Activated CD4-positive, alpha-beta T cell treated with anti-CD3 and anti-CD28 coated beads, Interleukin-2, amount 10 ng/mL, durations not matched to agents 7 days and 5 days (primary cell): ENCODE measurements at regions not wholly inside any gene's neighbourhood (a gene's known extent, or its start where the extent isn't known, plus 50 kb on each side); places are given as distances from the start of the nearest gene placed in this dataset.
"Not testable (repeated sequence)": the region's sequence is repeated elsewhere in the genome, so short reads cannot be mapped to it uniquely, and the experiment has no call there.

ENCODE experiments used
- CTCF ChIA-PET: fragments of 350-600 bp; sonication (Branson Sonifier 250); formaldehyde crosslinking; loops from one replicate; lab custom pipeline; 2021; ENCODE audit warnings: antibody characterized with exemption; lab: Charles Lee
- POLR2A ChIA-PET: fragments of 350-600 bp; sonication (Branson Sonifier 250); formaldehyde crosslinking; loops from one replicate; lab custom pipeline; 2021; ENCODE audit warnings: antibody characterized with exemption; lab: Charles Lee
- DNase-seq: peaks from one replicate; pipeline ENCODE4 v3.0.0-alpha.2; 2020
- H3K27ac Mint-ChIP-seq: one replicate; pipeline ENCODE4 v1.8.0; 2021; ENCODE audit warnings: mild to moderate bottlenecking, moderate library complexity, mixed read lengths
- H3K27me3 Mint-ChIP-seq: one replicate; pipeline ENCODE4 v1.8.0; 2021; ENCODE audit warnings: mixed read lengths
- H3K36me3 Mint-ChIP-seq: one replicate; pipeline ENCODE4 v1.8.0; 2021; ENCODE audit warnings: low read depth, mixed read lengths
- H3K4me1 Mint-ChIP-seq: one replicate; pipeline ENCODE4 v1.8.0; 2021; ENCODE audit warnings: mixed read lengths
- H3K4me3 Mint-ChIP-seq: one replicate; pipeline ENCODE4 v1.8.0; 2021; ENCODE audit warnings: mild to moderate bottlenecking, moderate library complexity, mixed read lengths
- H3K9me3 Mint-ChIP-seq: one replicate; pipeline ENCODE4 v1.8.0; 2021; ENCODE audit warnings: mixed read lengths

DNA sequence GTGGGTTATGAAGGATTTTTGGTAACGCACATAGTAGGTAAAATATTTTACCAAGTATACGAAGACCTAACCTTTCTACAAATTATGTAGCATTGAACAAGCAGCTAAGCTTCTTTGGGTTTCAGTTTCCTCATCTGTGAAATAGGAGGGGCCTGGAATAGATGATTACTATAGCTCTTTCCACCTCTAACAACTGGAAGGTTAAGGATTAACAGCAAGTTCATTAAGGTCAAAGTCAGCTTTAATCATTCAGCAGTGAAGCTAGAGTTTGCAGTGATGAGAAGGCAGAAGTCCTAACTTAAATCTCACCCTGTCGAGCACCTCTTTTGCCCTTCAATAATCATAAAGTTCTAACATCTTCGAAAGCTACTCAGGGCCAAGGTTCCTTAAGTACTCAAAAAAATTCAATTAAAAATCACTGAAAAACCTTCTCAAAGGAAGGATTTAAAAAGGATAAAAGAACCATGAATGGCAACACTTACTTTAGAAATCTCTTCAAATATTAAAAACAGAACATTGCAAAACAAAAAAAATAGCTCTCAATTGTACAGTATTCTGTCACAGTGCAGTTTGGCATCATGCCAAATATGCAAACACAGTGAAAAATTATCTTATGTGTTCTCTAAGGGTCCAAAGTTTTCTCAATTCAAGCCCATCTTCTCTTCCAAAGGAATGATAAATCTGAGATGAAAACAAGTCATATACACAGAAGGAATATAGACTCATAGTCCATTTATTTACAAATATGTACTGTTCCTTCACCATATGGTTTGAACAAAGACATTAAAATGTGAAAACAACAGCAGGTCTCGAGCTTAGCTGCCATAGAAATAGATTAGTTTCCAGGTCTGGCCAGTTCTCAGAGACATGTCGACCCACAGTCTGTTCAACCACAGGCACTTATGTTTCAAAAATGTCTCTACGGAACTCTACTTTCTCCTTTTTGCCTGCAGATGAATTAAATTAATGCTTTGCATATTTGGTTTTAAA is 152.0 kb upstream of the SLC13A1 start:
- H3K9me3 Mint-ChIP-seq = no peaks in the 10 kb centered on the region
- H3K4me1 Mint-ChIP-seq = no peaks in the 10 kb centered on the region
- H3K27ac Mint-ChIP-seq = no peak overlapping the region
- POLR2A ChIA-PET = no interaction called here
- H3K27me3 Mint-ChIP-seq = no peaks in the 10 kb centered on the region
- H3K36me3 Mint-ChIP-seq = no peaks in the 10 kb centered on the region
- no peak for DNase-seq
- no peak overlapping the region for H3K4me3 Mint-ChIP-seq
- CTCF ChIA-PET = no interaction called here

DNA sequence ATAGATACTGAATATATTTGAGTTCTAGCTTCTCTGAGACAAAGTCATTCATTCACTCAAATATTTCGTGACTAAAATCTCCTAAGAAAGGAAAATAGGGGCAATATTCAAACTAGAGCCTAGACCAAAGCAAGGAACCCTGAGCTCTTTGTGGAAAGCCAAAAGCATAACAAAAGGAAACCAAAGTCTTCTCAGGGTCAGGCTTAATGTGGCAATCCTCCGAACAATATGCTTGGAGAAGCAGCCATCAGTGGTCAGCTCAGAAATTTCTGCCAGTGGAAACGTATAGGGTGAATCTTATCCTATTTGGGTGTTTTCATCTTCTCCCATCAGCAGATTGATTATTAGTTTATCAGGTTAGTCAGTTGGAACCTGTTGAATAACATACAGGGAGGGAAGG is 151.3 kb upstream of the SLC13A1 start:
- no peak for DNase-seq
- no peak overlapping the region for H3K27ac Mint-ChIP-seq
- ChIA-PET POLR2A (no interaction called here), CTCF (no interaction called here)
- H3K36me3 Mint-ChIP-seq = no peaks in the 10 kb centered on the region
- no peak overlapping the region for H3K4me3 Mint-ChIP-seq
- no peaks in the 10 kb centered on the region for H3K4me1 Mint-ChIP-seq
- no peaks in the 10 kb centered on the region for H3K27me3 Mint-ChIP-seq
- no peaks in the 10 kb centered on the region for H3K9me3 Mint-ChIP-seq

DNA sequence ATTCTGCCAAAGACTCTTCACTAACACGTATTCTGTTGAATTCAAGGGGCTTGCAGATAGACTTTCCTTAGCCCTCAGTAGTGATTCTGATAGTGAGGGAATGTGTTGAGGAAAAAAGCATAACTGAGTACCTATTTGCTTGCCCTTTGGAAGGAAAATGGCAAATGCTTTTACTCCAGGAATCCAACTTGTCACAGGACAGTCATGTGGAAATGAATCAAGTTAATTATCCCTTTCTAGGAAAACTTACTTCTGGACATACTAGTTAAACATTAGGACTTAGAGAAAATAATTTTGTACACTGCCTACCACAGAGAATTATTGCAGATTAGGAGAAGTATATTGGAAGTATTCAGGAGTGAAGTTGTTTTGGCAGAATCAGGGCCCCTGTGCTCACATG is 148.9 kb upstream of the SLC13A1 start:
- no peaks in the 10 kb centered on the region for H3K27me3 Mint-ChIP-seq
- H3K9me3 Mint-ChIP-seq = peaks cover 3% of the 10 kb centered on the region
- no peaks in the 10 kb centered on the region for H3K4me1 Mint-ChIP-seq
- POLR2A ChIA-PET = no interaction called here
- no peak overlapping the region for H3K27ac Mint-ChIP-seq
- no peak for DNase-seq
- CTCF ChIA-PET = no interaction called here
- H3K4me3 Mint-ChIP-seq = no peak overlapping the region
- H3K36me3 Mint-ChIP-seq = no peaks in the 10 kb centered on the region

DNA sequence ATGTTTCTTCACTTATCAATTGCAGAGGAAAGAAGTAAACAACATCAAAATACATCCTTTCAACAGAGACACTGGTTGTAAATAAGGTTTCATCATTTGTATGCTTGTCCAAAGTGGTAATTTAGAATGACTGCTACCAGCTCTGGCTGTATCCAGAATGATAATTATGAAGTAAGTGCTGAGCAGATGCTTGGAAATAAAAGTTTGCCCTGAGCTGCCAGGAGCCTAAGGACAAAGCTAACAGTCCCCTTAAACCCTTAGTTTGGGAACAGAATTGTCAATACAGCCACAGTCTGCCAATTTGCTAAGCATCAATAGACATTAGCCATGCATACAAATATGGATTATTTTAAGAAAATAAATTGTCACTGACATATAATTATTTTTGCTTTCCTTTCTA is 147.0 kb upstream of the SLC13A1 start:
- Mint-ChIP-seq H3K9me3 (peaks cover 3% of the 10 kb centered on the region), H3K4me3 (no peak overlapping the region), H3K36me3 (no peaks in the 10 kb centered on the region), H3K27ac (no peak overlapping the region), H3K4me1 (no peaks in the 10 kb centered on the region), H3K27me3 (no peaks in the 10 kb centered on the region)
- DNase-seq = no peak
- CTCF ChIA-PET = no interaction called here
- POLR2A ChIA-PET = no interaction called here

DNA sequence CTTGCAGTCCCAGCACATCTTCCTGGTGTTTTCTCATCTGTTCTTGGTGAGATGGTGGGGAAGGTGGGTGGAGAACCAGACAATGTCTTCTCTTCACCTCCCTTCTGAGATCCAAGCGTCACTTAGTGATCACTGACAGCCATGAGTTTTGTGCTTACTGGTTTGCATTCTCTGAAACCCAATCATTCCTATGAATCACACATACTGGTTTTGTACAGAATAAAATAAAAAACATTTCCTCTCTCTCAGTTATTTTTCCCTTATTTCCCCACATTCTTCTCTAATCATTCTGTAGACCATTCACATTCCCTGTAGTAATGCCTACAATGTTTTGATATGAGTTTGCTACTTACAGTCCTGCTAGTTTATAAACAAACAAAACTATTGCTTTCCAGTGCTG is 143.8 kb upstream of the SLC13A1 start:
- H3K4me3 Mint-ChIP-seq = no peak overlapping the region
- ChIA-PET POLR2A (no interaction called here), CTCF (no interaction called here)
- no peak overlapping the region for H3K27ac Mint-ChIP-seq
- no peaks in the 10 kb centered on the region for H3K4me1 Mint-ChIP-seq
- no peaks in the 10 kb centered on the region for H3K27me3 Mint-ChIP-seq
- no peak for DNase-seq
- peaks cover 3% of the 10 kb centered on the region for H3K9me3 Mint-ChIP-seq
- no peaks in the 10 kb centered on the region for H3K36me3 Mint-ChIP-seq

DNA sequence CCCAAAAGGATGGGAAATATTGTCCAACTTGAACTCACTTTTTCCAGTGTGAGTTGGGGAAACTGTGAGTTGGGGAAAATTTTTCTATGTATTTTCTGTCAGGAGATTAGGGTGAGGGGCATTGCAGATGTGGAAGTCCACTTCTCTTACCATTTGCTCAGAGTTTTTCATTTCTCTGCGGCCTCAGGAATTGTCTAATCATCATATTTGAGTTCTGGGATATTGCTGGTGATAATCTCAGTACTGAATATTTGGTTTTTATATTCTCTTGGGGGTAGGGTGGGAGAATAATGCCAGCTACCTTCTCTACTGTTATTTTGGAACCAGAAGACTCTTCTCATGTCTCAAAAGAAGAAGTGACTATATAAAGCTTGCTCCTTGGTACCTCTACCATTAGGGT is 141.3 kb upstream of the SLC13A1 start:
- H3K4me3 Mint-ChIP-seq = no peak overlapping the region
- no peak overlapping the region for H3K27ac Mint-ChIP-seq
- H3K27me3 Mint-ChIP-seq = no peaks in the 10 kb centered on the region
- ChIA-PET CTCF (no interaction called here), POLR2A (no interaction called here)
- peaks cover 3% of the 10 kb centered on the region for H3K9me3 Mint-ChIP-seq
- no peak for DNase-seq
- H3K4me1 Mint-ChIP-seq = no peaks in the 10 kb centered on the region
- H3K36me3 Mint-ChIP-seq = no peaks in the 10 kb centered on the region

DNA sequence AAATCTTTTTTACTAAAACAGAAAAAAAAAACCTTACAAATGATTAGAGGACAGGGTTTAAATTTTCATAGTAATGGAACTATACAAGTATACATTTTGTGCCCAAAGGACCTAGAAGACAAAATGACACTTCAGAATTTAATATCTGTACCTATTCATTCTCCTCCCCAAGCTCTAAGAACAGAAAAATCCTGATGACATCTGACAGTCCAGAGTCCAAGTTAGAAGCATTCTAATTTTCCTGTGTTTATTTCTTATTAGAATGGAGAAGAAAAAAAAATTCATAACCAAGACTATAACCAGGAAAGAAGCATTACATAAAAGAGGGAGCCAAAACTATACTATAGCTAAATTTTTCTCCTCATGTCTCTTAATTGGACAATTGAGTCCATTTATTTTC is 138.9 kb upstream of the SLC13A1 start:
- no peak overlapping the region for H3K4me3 Mint-ChIP-seq
- H3K27ac Mint-ChIP-seq = no peak overlapping the region
- H3K27me3 Mint-ChIP-seq = no peaks in the 10 kb centered on the region
- ChIA-PET POLR2A (no interaction called here), CTCF (no interaction called here)
- no peak for DNase-seq
- H3K9me3 Mint-ChIP-seq = no peaks in the 10 kb centered on the region
- no peaks in the 10 kb centered on the region for H3K4me1 Mint-ChIP-seq
- no peaks in the 10 kb centered on the region for H3K36me3 Mint-ChIP-seq

DNA sequence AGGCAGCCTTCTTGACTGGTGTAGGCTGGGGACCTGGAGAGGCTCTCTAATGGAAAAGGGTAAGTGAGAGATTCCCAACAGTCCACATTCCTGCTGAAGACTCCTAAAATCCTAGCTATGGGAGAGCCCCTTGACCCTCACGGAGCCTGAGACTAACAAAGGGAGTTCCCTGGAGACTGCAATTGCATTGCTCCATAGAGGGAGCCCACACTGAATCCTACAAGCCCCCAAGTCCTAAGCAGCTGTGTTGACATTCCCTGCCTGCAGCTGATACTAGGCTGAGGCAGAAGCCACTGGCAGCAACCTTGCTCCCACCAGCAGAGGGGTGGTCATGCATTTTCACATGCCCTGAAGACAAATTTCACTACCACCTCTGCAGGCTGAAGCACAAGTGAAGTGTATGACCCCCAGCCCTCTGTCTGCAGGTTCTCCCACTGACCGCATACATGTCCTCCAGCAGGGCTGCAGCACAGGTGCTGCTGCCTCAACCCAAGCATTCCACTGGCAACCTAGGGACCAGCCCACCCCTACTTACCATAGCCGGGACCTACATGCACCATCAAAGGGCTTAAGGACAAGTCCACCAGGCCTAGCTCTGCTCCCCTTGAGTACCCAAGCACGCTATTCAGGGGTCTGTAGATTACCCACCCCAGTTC is 130.3 kb upstream of the SLC13A1 start:
- ChIA-PET CTCF (no interaction called here), POLR2A (no interaction called here)
- no peak for DNase-seq
- peaks cover 9% of the 10 kb centered on the region for H3K9me3 Mint-ChIP-seq
- H3K27me3 Mint-ChIP-seq = no peaks in the 10 kb centered on the region
- H3K36me3 Mint-ChIP-seq = no peaks in the 10 kb centered on the region
- no peaks in the 10 kb centered on the region for H3K4me1 Mint-ChIP-seq
- no peak overlapping the region for H3K4me3 Mint-ChIP-seq
- no peak overlapping the region for H3K27ac Mint-ChIP-seq

DNA sequence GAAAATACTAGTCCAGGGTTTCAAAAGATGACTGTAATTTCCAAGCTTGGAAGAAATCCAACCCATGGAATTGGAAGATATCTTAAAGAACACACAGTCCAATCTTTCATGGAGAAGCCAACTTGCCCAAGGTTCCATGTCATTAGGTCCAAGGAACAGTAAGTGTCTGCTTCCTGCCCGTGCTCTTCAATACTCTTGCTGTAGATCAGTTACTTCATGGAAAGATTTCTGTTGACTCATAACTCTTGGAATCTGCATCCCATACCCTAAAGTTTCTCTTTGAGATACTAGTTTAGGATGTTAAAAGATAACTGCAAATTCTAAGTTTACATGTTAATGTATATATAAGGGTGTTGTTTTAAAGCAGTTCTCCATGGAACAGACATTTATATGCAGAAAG is 127.9 kb upstream of the SLC13A1 start:
- no peaks in the 10 kb centered on the region for H3K36me3 Mint-ChIP-seq
- no peak overlapping the region for H3K27ac Mint-ChIP-seq
- no peaks in the 10 kb centered on the region for H3K4me1 Mint-ChIP-seq
- ChIA-PET POLR2A (no interaction called here), CTCF (no interaction called here)
- DNase-seq = no peak
- H3K9me3 Mint-ChIP-seq = peaks cover 21% of the 10 kb centered on the region
- no peak overlapping the region for H3K4me3 Mint-ChIP-seq
- H3K27me3 Mint-ChIP-seq = no peaks in the 10 kb centered on the region

DNA sequence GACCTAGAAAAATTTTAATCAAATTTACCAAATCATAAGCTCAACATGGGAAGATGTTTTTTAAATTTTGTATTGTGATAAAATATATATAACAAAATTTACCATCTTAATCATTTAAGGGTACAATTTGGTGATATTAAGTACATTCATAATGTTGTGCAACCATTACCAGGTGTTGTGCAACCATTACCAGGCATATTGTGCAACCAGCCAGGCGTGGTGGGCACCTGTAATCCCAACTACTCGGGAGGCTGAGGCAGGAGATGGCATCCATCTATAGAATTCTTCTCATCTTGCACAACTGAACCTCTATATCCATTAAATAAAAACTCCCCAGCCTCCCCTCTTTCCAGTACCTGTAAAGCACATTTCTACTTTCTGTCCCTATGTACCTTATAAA is 124.5 kb upstream of the SLC13A1 start:
- Mint-ChIP-seq H3K9me3 (peaks cover 24% of the 10 kb centered on the region), H3K36me3 (no peaks in the 10 kb centered on the region), H3K27ac (no peak overlapping the region), H3K27me3 (no peaks in the 10 kb centered on the region), H3K4me3 (no peak overlapping the region), H3K4me1 (no peaks in the 10 kb centered on the region)
- ChIA-PET CTCF (no interaction called here), POLR2A (no interaction called here)
- no peak for DNase-seq

DNA sequence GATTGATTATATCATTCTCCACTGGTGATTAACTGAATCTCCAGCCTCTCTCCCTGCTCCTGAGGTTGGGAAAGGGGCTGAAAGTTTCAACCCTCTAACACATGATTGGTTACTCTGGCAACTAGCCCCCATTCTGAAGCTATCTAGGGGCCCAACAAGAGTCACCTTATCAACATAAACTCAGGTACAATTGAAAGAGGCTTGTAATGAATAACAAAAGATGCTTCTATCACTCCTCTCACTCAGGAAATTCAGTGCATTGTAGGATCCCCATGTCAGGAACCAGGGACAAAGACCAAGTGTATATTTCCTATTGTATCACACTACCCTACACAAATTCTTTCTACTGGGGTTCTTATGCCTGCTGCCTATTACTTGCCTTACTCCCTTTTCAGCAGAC is 123.9 kb upstream of the SLC13A1 start:
- no peaks in the 10 kb centered on the region for H3K27me3 Mint-ChIP-seq
- peaks cover 24% of the 10 kb centered on the region for H3K9me3 Mint-ChIP-seq
- CTCF ChIA-PET = no interaction called here
- no peaks in the 10 kb centered on the region for H3K36me3 Mint-ChIP-seq
- POLR2A ChIA-PET = no interaction called here
- no peak overlapping the region for H3K27ac Mint-ChIP-seq
- no peak for DNase-seq
- H3K4me3 Mint-ChIP-seq = no peak overlapping the region
- H3K4me1 Mint-ChIP-seq = no peaks in the 10 kb centered on the region

DNA sequence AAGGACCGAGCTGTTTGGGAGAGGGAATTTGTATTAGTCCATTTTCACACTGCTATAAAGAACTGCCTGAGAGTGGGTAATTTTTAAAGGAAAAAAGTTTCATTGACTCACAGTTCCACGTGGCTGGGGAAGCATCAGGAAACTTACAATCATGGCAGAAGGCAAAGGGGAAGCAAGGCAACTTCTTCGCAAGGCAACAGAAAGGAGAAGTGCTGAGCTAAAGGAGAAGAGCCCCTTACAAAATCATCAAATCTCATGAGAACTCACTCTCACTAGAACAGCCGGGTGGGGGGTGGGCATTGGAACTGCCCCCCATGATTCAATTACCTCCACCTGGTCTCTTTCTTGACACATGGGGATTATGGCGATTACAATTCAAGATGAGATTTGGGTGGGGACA is 121.8 kb upstream of the SLC13A1 start:
- H3K27me3 Mint-ChIP-seq, CTCF ChIA-PET, H3K36me3 Mint-ChIP-seq: not testable (repeated sequence)

DNA sequence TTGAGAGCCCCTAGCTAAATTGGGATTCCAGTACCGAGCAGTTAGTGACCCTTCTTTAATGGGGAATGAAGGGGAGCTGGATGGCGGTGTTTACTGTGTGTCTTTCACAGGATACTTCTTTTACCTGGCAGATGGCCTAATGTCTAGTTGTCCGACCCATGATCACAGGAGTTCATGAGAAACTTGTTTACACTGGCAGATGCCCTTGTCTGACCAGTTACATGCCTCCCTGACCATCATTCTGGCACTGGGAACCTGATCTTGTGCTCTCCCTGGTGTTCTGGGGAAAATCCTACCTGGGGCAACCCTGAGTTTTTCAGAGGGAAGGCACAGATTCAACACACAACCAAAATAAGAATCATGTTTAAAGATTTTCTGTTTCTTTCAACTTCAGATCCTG is 120.1 kb upstream of the SLC13A1 start:
- ChIA-PET POLR2A (no interaction called here), CTCF (no interaction called here)
- no peak overlapping the region for H3K4me3 Mint-ChIP-seq
- no peak for DNase-seq
- H3K27ac Mint-ChIP-seq = no peak overlapping the region
- no peaks in the 10 kb centered on the region for H3K36me3 Mint-ChIP-seq
- H3K4me1 Mint-ChIP-seq = no peaks in the 10 kb centered on the region
- no peaks in the 10 kb centered on the region for H3K27me3 Mint-ChIP-seq
- peaks cover 15% of the 10 kb centered on the region for H3K9me3 Mint-ChIP-seq

More for the DNA sequence above, 121.8 kb upstream of the SLC13A1 start:
- peaks cover 16% of the 10 kb centered on the region for H3K9me3 Mint-ChIP-seq
- H3K4me1 Mint-ChIP-seq, DNase-seq, POLR2A ChIA-PET, H3K4me3 Mint-ChIP-seq, H3K27ac Mint-ChIP-seq: not testable (repeated sequence)
